Fibroblast of lung (primary cell): ENCODE measurements at regions not wholly inside any gene's neighbourhood (a gene's known extent, or its start where the extent isn't known, plus 50 kb on each side); places are given as distances from the start of the nearest gene placed in this dataset.

Source experiments
- EZH2 ChIP-seq: IDR thresholded peaks from 2 replicates; pipeline ENCODE4 v1.5.1; 2012; ENCODE audit warnings: low read length, control low read depth, mild to moderate bottlenecking; ENCODE audit errors: missing control alignments
- TF ChIP-seq, protein P1 (sequence below), 2 donors: IDR thresholded peaks in 1 of 2; conservative IDR thresholded peaks in 1 of 2; 1 replicate in 1 of 2; 2 replicates in 1 of 2; pipeline ENCODE4 v1.5.1; 2011 to 2012; ENCODE audit warnings: low read length in 2 of 2, control low read depth in 1 of 2, inconsistent platforms in 1 of 2, low read depth in 1 of 2, mild to moderate bottlenecking in 1 of 2

DNA sequence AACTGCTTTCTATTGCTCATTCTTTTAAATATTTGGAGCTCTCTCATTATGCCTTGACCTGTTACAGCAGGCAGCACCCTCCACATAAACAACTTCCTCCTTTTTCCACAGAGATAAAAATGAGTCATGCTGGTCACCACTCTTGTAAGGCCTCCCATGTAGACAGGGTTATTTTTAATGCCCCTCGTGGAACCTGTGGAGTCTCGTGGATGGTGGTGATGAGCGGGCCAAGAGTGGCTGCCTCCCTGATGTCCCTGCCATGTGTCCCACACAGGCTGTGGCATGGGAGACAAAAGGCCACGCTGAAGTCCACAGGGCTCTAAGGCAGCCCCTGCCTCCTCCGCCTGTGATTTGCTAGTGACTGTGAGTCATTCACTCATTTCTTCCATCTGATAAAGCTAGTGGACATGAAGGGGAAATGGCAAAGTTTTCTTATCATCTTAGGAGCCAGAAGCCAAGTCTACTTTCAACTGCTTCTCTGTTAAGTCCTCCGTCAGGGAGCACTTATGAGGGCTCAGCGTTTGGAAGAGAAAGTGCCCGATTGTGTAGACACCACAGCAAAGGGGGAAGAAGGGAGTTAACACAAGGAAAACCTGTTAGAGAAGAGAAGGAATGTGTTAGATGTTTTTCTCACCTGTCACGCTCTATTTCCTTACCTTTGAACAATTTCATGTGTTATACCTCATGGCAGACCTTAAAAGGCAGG lies 121.6 kb upstream of the FAT1 start:
- TF ChIP-seq, protein P1, sequence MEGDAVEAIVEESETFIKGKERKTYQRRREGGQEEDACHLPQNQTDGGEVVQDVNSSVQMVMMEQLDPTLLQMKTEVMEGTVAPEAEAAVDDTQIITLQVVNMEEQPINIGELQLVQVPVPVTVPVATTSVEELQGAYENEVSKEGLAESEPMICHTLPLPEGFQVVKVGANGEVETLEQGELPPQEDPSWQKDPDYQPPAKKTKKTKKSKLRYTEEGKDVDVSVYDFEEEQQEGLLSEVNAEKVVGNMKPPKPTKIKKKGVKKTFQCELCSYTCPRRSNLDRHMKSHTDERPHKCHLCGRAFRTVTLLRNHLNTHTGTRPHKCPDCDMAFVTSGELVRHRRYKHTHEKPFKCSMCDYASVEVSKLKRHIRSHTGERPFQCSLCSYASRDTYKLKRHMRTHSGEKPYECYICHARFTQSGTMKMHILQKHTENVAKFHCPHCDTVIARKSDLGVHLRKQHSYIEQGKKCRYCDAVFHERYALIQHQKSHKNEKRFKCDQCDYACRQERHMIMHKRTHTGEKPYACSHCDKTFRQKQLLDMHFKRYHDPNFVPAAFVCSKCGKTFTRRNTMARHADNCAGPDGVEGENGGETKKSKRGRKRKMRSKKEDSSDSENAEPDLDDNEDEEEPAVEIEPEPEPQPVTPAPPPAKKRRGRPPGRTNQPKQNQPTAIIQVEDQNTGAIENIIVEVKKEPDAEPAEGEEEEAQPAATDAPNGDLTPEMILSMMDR (conservative IDR thresholded peaks at IDR 0.05 in 1 of 2, IDR thresholded peaks at IDR 0.05 in 1 of 2; ENCODE audit: low read depth in 1 of 2, low read length in 2 of 2), result no peak
- TF ChIP-seq EZH2, result no peak
